ENCODE measurements at regions not wholly inside any gene's neighbourhood (a gene's known extent, or its start where the extent isn't known, plus 50 kb on each side); places are given as distances from the start of the nearest gene placed in this dataset.
A peak's percentile ranks its signal among the peaks of the same experiment; 100 is the strongest.
"Not testable (repeated sequence)": the region's sequence is repeated elsewhere in the genome, so short reads cannot be mapped to it uniquely, and the experiment has no call there.

DNA sequence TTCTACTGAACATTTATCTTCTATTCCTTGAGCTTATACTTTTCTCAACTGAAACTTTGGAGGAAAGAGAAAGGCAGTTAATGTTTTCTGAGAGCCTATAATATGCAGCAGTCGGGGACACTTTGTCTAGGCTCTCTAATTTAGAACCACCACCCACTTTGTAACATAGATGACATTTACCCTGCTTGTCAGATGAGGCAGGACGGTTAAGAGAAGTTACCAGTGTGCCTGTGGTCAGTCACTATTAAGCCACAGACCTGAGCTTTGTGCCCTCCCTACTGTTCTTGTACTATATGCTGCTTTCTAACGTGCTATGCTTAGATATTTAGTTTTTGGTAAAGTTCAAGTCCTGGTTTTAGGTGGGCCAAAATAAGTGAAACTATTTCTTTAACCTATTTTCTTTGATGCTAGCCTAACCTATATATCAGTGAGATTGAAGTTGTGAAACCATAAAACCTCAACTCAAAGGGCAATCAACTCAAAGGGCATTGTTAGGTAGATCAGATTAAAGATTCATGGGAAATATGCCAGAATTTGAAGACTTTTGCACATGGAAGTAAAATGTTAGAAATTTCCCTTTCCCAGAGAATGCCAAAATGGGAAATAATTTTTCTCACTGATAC, 156.5 kb upstream of the AGR3 start:
- Mint-ChIP-seq H3K27ac (peak overlapping the region; percentile 60), H3K27me3 (no peaks in the 10 kb centered on the region), H3K36me3 (ENCODE audit: low read depth) (no peaks in the 10 kb centered on the region), H3K4me3 (no peak overlapping the region), H3K4me1 (peaks cover 9% of the 10 kb centered on the region)
- no peaks in the 10 kb centered on the region for H3K9me3 ChIP-seq (ENCODE audit: control insufficient read depth, low read length, poor library complexity, severe bottlenecking)
- ATAC-seq (no peak), DNase-seq (no peak)

DNA sequence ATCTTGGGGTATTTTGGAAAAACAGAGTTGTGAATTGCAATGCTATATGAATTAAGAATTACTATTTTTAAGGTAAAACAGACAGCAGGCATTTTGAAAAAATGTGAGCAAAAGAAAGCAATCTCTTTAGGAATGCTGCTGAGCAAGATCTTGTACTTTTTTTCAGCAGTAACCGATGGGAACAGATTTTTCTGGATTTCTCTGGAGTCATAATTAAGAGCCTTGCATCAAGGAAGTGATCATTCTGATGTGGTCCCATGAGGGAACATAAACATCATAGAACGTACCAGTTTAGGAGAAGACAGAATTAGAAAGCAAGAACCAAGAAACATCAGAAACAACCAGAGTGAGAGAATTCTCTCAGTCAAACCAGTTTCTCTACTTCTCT, 157.0 kb upstream of the AGR3 start:
- ATAC-seq (no peak), DNase-seq (no peak)
- Mint-ChIP-seq H3K36me3 (ENCODE audit: low read depth) (no peaks in the 10 kb centered on the region), H3K27ac (peak overlapping the region; percentile 60), H3K4me1 (peaks cover 12% of the 10 kb centered on the region), H3K4me3 (no peak overlapping the region), H3K27me3 (no peaks in the 10 kb centered on the region)
- H3K9me3 ChIP-seq (ENCODE audit: control insufficient read depth, low read length, poor library complexity, severe bottlenecking) = no peaks in the 10 kb centered on the region

DNA sequence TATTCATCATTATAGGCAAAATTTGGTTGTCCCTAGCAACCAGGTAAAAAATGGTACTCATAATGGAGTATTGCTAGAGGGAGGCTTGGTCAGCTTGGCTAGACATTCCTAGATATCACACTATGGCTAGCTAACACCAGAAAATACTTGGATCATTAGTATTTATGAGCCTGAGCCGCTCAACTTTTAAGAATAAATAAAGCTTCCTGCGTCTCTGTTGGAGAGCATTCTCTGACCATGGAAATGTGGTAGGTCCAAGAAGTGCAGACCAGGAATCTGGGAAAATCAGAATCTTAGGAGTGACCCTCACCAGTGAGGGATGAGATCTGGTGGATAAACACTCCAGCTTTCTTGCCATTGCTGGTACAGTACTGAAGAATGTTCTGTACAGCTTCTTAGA, 157.6 kb upstream of the AGR3 start:
- Mint-ChIP-seq H3K4me1 (peaks cover 18% of the 10 kb centered on the region), H3K4me3 (no peak overlapping the region), H3K27me3 (no peaks in the 10 kb centered on the region), H3K36me3 (ENCODE audit: low read depth) (no peaks in the 10 kb centered on the region), H3K27ac (no peak overlapping the region)
- ATAC-seq = no peak
- DNase-seq = no peak
- no peaks in the 10 kb centered on the region for H3K9me3 ChIP-seq (ENCODE audit: control insufficient read depth, low read length, poor library complexity, severe bottlenecking)

DNA sequence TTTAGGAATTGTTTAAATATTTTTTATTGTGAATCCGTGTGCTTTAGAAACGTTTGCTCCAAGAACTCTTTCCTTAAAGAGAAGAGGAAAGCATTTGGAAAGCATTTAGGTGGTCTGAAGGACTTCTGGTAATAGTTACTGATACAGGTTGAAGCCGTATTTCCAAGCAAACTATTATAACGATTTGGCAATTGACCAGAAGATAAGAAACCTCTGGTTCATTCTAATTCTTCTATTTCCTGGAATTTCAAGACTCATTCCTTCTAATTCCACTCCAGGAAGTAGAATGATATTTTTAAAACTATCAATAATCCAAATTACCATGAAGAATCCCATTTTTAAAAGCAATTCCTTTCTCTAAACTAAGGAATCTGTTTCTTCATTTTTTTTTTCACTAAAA, 158.9 kb upstream of the AGR3 start:
- H3K9me3 ChIP-seq (ENCODE audit: control insufficient read depth, low read length, poor library complexity, severe bottlenecking) = no peaks in the 10 kb centered on the region
- DNase-seq (no peak), ATAC-seq (no peak)
- Mint-ChIP-seq H3K36me3 (ENCODE audit: low read depth) (no peaks in the 10 kb centered on the region), H3K4me1 (peaks cover 25% of the 10 kb centered on the region), H3K27ac (peak overlapping the region; percentile 54), H3K4me3 (no peak overlapping the region), H3K27me3 (no peaks in the 10 kb centered on the region)

DNA sequence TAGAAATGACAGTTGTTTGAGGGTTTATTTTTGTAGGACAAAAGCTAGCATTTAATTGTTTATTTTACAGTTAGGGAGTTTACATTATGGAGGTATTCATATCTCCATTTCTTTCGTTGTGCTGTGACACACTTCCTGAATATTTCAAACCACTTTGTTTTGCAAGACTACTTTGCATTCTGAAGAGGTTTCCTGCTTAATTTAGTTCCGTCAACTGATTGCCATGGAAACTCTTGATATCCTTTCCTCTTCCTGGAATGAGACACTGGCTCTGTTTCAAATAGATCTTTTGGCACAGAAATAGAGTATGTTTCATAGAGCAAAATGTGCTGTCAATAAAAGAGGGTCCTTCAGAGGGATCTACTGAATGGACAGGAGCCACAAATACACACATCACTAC, 159.5 kb upstream of the AGR3 start:
- H3K9me3 ChIP-seq (ENCODE audit: control insufficient read depth, low read length, poor library complexity, severe bottlenecking) = no peaks in the 10 kb centered on the region
- Mint-ChIP-seq H3K36me3 (ENCODE audit: low read depth) (no peaks in the 10 kb centered on the region), H3K27ac (peak overlapping the region; percentile 54), H3K27me3 (no peaks in the 10 kb centered on the region), H3K4me1 (peaks cover 25% of the 10 kb centered on the region), H3K4me3 (peak overlapping the region; percentile 75)
- peak; percentile 86 for ATAC-seq
- no peak for DNase-seq

DNA sequence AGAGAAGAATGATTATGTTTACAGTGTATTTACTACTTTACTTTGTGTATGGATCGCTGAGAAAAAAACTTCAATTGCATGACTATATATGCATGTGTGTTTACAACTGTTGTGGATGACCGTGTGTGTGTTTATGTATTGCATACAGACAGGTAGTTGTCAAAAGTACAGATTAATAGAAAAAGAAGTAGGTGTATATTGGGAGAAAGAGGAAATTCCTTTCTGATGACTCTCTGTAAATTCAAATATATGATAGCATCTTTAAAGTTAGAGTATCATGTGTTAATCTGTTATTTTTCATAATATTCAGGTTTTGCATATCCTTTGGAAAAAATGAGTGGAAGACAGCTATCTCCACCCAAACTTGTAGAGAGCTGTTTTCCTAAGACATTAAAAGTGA, 160.4 kb upstream of the AGR3 start:
- DNase-seq (no peak), ATAC-seq (no peak)
- H3K36me3 Mint-ChIP-seq (ENCODE audit: low read depth) = no peaks in the 10 kb centered on the region
- no peaks in the 10 kb centered on the region for H3K9me3 ChIP-seq (ENCODE audit: control insufficient read depth, low read length, poor library complexity, severe bottlenecking)
- peaks cover 25% of the 10 kb centered on the region for H3K4me1 Mint-ChIP-seq
- no peak overlapping the region for H3K4me3 Mint-ChIP-seq
- H3K27me3 Mint-ChIP-seq = no peaks in the 10 kb centered on the region
- H3K27ac Mint-ChIP-seq = peak overlapping the region; percentile 54

DNA sequence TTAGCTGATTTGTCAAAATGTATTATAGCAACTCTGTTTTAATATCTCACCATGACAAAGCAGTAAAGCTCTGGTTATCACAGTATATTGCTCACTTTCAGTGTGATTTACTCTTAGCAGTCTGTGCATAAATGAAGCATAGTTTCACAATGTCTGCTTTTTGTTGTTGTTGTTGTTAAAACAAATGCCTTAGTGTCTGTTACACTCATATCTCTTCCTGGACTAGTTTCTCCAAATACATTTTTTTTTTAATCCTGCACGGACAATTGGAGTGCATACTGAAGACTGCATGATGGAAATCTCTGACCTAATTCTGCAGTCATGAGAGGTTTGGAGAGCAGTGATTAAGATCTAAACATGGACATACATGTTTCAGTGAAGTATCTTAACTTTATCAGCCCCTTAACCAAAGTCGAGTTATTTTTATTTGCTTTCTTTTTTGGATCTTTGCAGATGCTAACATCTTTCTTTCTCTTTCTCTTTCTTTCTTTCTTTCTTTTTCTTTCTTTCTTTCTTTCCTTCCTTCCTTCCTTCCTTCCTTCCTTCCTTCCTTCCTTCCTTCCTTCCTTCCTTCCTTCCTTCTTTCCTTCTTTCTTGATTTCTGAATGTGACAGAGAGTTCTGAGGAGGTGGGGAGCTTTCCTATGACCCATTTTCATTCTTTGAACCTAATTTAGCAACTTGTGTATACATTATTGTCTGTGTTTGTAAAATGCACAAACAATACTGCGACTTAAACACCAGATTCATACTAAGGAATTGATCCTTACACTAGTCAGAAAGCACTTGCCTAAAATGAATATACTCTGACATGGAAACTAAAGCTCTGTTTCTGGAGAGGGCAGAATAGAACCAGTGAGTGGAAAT, 161.5 kb upstream of the AGR3 start:
- DNase-seq (no peak), ATAC-seq (no peak)
- H3K27me3 Mint-ChIP-seq = no peaks in the 10 kb centered on the region
- no peaks in the 10 kb centered on the region for H3K9me3 ChIP-seq (ENCODE audit: control insufficient read depth, low read length, poor library complexity, severe bottlenecking)
- peaks cover 25% of the 10 kb centered on the region for H3K4me1 Mint-ChIP-seq
- peak overlapping the region; percentile 72 for H3K4me3 Mint-ChIP-seq
- no peaks in the 10 kb centered on the region for H3K36me3 Mint-ChIP-seq (ENCODE audit: low read depth)
- peak overlapping the region; percentile 54 for H3K27ac Mint-ChIP-seq

DNA sequence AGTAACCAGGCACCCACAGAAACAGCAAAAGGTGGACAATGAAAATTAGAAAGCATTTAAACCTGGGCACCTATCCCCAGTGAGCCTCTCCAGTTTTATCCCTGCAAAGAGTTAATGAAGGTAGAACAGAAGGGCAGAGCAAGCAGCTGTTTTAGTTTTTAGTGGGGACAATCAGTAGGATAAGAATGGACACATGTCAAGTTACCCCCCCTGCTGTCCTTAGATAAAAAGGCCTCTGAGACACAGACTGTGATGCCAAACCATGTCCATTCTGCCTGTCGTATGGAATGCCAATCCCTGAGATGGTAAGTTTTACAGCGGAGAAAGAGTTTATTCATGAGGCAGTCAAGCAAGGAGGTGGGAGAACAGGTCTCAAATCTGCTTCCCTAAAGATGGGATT, 162.6 kb upstream of the AGR3 start:
- peaks cover 25% of the 10 kb centered on the region for H3K4me1 Mint-ChIP-seq
- DNase-seq (no peak), ATAC-seq (no peak)
- peak overlapping the region; percentile 54 for H3K27ac Mint-ChIP-seq
- H3K27me3 Mint-ChIP-seq = no peaks in the 10 kb centered on the region
- no peaks in the 10 kb centered on the region for H3K36me3 Mint-ChIP-seq (ENCODE audit: low read depth)
- no peaks in the 10 kb centered on the region for H3K9me3 ChIP-seq (ENCODE audit: control insufficient read depth, low read length, poor library complexity, severe bottlenecking)
- no peak overlapping the region for H3K4me3 Mint-ChIP-seq

DNA sequence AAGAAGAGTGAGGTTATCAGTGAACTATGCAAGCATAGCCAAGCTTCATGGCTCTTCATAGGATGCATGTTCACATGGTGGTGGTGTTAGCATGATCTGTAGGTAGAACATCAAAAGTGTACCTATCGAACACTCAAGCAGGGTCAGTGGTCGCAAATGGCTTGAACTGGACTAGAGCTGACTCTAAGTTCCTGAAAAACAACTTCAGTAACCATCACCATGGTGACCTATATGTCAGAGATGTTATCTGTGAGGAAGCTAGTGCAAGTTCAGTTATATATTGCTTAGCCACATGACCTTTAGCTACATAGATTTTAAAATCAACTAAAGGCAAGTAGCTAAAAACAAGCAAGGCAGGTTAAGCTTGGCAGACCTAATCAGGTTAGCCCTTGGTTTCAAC, 163.1 kb upstream of the AGR3 start:
- DNase-seq (no peak), ATAC-seq (no peak)
- Mint-ChIP-seq H3K4me1 (peaks cover 25% of the 10 kb centered on the region), H3K4me3 (no peak overlapping the region), H3K36me3 (ENCODE audit: low read depth) (no peaks in the 10 kb centered on the region), H3K27me3 (no peaks in the 10 kb centered on the region), H3K27ac (peak overlapping the region; percentile 54)
- H3K9me3 ChIP-seq (ENCODE audit: control insufficient read depth, low read length, poor library complexity, severe bottlenecking) = no peaks in the 10 kb centered on the region

DNA sequence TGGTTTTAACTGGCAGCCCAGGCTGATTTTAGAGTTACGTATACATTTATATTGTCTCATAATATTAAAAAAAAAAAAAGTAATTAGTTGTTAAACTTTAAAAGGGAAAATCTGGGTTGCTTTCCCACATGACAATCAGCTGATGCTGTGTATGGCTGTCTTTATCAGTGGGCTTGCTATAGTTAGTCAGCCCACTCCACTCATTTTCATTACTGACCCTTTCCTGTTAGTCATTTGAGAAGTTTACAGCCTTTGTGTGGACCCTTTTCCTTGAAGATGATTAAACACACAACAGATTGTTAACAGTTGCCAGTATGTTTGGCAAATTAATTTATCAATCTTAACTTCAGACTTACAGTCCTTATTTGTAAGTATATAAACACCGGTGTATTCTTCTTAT, 164.5 kb upstream of the AGR3 start:
- Mint-ChIP-seq H3K27me3 (no peaks in the 10 kb centered on the region), H3K27ac (no peak overlapping the region), H3K4me3 (no peak overlapping the region), H3K4me1 (peaks cover 25% of the 10 kb centered on the region), H3K36me3 (ENCODE audit: low read depth) (no peaks in the 10 kb centered on the region)
- no peak for DNase-seq
- no peaks in the 10 kb centered on the region for H3K9me3 ChIP-seq (ENCODE audit: control insufficient read depth, low read length, poor library complexity, severe bottlenecking)
- no peak for ATAC-seq

DNA sequence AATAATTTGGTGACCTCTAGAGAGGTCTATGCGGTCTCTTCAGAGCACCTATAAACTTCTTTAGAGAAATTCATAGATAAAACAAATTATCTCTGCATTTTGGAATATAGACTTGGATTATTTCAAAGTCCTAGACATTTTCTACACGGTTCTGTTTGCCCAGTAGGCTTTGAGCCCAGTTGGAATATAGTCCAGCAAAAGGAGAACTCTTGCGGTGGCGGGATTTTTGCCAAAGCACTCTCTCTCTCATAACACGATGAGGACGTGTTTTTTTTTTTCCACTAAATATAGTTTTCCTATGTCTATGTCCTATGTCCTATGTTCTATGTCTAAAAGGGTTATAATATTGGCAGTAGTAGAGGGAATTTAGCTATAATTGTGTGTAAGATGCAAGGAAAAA, 164.9 kb upstream of the AGR3 start:
- H3K4me1 Mint-ChIP-seq = peaks cover 21% of the 10 kb centered on the region
- H3K27ac Mint-ChIP-seq = no peak overlapping the region
- no peak overlapping the region for H3K4me3 Mint-ChIP-seq
- DNase-seq (no peak), ATAC-seq (no peak)
- H3K36me3 Mint-ChIP-seq (ENCODE audit: low read depth) = no peaks in the 10 kb centered on the region
- H3K9me3 ChIP-seq (ENCODE audit: control insufficient read depth, low read length, poor library complexity, severe bottlenecking) = no peaks in the 10 kb centered on the region
- no peaks in the 10 kb centered on the region for H3K27me3 Mint-ChIP-seq

DNA sequence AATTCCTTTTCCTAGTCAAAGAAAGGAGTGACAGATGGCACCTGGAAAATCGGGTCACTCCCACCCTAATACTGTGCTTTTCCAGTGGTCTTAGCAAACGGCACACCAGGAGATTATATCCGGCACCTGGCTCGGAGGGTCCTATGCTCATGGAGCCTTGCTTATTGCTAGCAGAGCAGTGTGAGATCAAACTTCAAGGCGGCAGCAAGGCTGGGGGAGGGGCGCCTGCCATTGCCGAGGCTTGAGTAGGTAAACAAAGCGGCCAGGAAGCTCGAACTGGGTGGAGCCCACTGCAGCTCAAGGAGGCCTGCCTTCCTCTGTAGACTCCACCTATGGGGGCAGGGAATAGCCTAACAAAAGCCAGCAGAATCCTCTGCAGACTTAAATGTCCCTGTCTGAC, 171.4 kb upstream of the AGR3 start:
- H3K27ac Mint-ChIP-seq, H3K27me3 Mint-ChIP-seq: not testable (repeated sequence)

DNA sequence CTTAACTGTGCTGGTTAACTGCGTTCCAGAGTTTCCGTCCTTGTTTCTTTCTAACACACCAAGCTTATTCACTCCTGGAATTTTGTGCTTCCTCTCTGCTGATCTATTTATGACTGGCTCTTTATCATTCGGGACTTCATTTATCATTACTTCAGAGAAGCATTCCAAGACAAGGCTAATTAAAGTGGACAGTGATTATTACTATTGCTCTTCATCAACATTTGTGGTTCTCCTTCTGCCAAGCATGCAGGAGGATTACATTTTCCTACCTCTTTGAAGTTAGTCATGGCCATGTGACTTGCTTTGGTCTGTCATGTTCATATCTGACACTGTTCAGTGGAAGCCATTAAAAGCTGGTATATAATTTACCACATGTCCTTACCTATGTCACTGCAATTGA, 172.4 kb upstream of the AGR3 start:
- DNase-seq (no peak), ATAC-seq (no peak)
- H3K4me1 Mint-ChIP-seq = peaks cover 10% of the 10 kb centered on the region
- H3K9me3 ChIP-seq (ENCODE audit: control insufficient read depth, low read length, poor library complexity, severe bottlenecking) = no peaks in the 10 kb centered on the region
- H3K36me3 Mint-ChIP-seq (ENCODE audit: low read depth) = no peaks in the 10 kb centered on the region
- H3K4me3 Mint-ChIP-seq = no peak overlapping the region
- no peak overlapping the region for H3K27ac Mint-ChIP-seq
- H3K27me3 Mint-ChIP-seq = no peaks in the 10 kb centered on the region

More for the DNA sequence above, 171.4 kb upstream of the AGR3 start:
- H3K9me3 ChIP-seq (ENCODE audit: control insufficient read depth, low read length, poor library complexity, severe bottlenecking); ATAC-seq; H3K4me3 Mint-ChIP-seq; H3K4me1 Mint-ChIP-seq; H3K36me3 Mint-ChIP-seq (ENCODE audit: low read depth); DNase-seq: not testable (repeated sequence)

DNA sequence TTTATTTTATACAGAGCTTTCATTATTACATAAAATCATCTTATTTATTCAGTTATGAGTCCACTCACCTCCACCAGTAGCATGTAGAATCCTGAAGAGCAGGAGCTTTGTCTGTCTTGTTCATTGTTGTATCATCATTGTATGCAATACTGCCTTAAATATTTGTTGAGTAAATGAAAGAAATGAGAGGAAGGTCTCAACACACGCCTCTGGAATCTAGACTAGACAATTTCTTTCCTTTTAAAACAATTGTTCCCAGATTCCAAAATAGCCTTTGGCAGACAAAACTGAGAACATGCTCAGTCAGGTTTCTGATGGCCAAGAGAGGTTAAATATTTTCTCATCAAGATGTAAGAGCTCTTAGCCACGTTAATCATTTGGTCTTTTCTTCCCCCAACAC, 173.1 kb upstream of the AGR3 start:
- ATAC-seq (no peak), DNase-seq (no peak)
- Mint-ChIP-seq H3K36me3 (ENCODE audit: low read depth) (no peaks in the 10 kb centered on the region), H3K4me3 (no peak overlapping the region), H3K4me1 (peaks cover 10% of the 10 kb centered on the region), H3K27ac (no peak overlapping the region), H3K27me3 (no peaks in the 10 kb centered on the region)
- H3K9me3 ChIP-seq (ENCODE audit: control insufficient read depth, low read length, poor library complexity, severe bottlenecking) = no peaks in the 10 kb centered on the region
